HFF-Myc (cell line): ENCODE measurements at regions not wholly inside any gene's neighbourhood (a gene's known extent, or its start where the extent isn't known, plus 50 kb on each side); places are given as distances from the start of the nearest gene placed in this dataset.

ENCODE experiments used
- DNase-seq: peaks from one replicate; pipeline ENCODE4 v3.0.0-alpha.2; 2011; ENCODE audit warnings: low read depth; ENCODE audit errors: extremely low read depth
- H3K4me3 ChIP-seq: replicated peaks from 2 replicates; pipeline ENCODE4 v1.5.1; 2011; ENCODE audit warnings: low read depth, mild to moderate bottlenecking, control low read depth, low read length
- CTCF ChIP-seq: IDR thresholded peaks from 2 replicates; pipeline ENCODE4 v1.5.1; 2012; ENCODE audit warnings: mild to moderate bottlenecking, low read depth, low read length, control low read depth; ENCODE audit errors: missing control alignments

- H3K4me3 ChIP-seq = no peak overlapping the region
- no peak for DNase-seq
- no peak for TF ChIP-seq CTCF
Observed at GRCh38 chr9:78463750-78464149, 166.8 kb downstream of the PSAT1 start.

- no peak overlapping the region for H3K4me3 ChIP-seq
- DNase-seq = no peak
- TF ChIP-seq CTCF = no peak
Observed at GRCh38 chr9:78468231-78468630, 171.3 kb downstream of the PSAT1 start.

- H3K4me3 ChIP-seq = no peak overlapping the region
- no peak for DNase-seq
- no peak for TF ChIP-seq CTCF
Observed at GRCh38 chr9:78468974-78469576, 172.2 kb downstream of the PSAT1 start.

- H3K4me3 ChIP-seq = no peak overlapping the region
- TF ChIP-seq CTCF = no peak
- DNase-seq = no peak
Observed at GRCh38 chr9:78470216-78470615, 173.3 kb downstream of the PSAT1 start.

- H3K4me3 ChIP-seq = no peak overlapping the region
- TF ChIP-seq CTCF = no peak
Observed at GRCh38 chr9:78470741-78471140, 173.8 kb downstream of the PSAT1 start.

GRCh38 chr9:78472111-78472510 lies 175.2 kb downstream of the PSAT1 start:
- DNase-seq = no peak
- no peak for TF ChIP-seq CTCF
- no peak overlapping the region for H3K4me3 ChIP-seq

More at GRCh38 chr9:78470741-78471140, 173.8 kb downstream of the PSAT1 start:
- no peak for DNase-seq

- no peak for DNase-seq
- no peak overlapping the region for H3K4me3 ChIP-seq
- TF ChIP-seq CTCF = no peak
Observed at GRCh38 chr9:78479441-78479840, 182.5 kb downstream of the PSAT1 start.
